Right lobe of liver (tissue), 4 donors: ENCODE measurements at regions not wholly inside any gene's neighbourhood (a gene's known extent, or its start where the extent isn't known, plus 50 kb on each side); places are given as distances from the start of the nearest gene placed in this dataset.

ENCODE experiments used
- POLR2A ChIP-seq: fragments of 450-650 bp; IDR thresholded peaks from one replicate; pipeline ENCODE4 v1.6.1; 2017; ENCODE audit warnings: antibody characterized with exemption, mild to moderate bottlenecking
- TF ChIP-seq, protein P1 (sequence below), 4 donors: fragments of 200-600 bp in 3 of 4; fragments of 450-650 bp in 1 of 4; IDR thresholded peaks; one replicate each; pipeline versions ENCODE4 v1.5.1 to v1.8.0; 2016 to 2022; ENCODE audit warnings: antibody characterized with exemption in 4 of 4, mild to moderate bottlenecking in 2 of 4
- donor health status: DM: no; HTN: no; CAD: no.
- donor health status: DM: no; HTN: no; CAD: no.
- donor health status: DM: no; HTN: yes; CAD: no.

DNA sequence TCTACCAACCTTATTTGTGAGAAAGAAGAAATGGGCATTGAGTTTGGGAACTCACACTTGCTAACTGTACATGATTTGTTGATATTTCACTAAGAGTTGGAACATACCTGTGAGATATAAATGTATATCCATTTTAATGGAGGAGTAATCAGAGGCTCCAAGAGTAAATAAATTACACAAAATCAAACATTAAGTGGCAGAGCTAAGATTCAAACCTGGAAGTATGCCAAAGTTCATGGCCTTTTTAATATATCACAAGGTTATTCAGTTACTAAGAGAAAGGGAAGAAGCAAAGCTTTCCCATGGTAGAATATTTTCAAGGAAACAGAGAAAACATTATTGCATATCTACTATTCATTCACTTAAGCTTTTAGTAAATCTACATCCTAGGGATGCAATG, 1641.1 kb downstream of the FAM181B start:
- TF ChIP-seq, protein P1, sequence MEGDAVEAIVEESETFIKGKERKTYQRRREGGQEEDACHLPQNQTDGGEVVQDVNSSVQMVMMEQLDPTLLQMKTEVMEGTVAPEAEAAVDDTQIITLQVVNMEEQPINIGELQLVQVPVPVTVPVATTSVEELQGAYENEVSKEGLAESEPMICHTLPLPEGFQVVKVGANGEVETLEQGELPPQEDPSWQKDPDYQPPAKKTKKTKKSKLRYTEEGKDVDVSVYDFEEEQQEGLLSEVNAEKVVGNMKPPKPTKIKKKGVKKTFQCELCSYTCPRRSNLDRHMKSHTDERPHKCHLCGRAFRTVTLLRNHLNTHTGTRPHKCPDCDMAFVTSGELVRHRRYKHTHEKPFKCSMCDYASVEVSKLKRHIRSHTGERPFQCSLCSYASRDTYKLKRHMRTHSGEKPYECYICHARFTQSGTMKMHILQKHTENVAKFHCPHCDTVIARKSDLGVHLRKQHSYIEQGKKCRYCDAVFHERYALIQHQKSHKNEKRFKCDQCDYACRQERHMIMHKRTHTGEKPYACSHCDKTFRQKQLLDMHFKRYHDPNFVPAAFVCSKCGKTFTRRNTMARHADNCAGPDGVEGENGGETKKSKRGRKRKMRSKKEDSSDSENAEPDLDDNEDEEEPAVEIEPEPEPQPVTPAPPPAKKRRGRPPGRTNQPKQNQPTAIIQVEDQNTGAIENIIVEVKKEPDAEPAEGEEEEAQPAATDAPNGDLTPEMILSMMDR (IDR thresholded peaks at IDR 0.05): no peak
- no peak for TF ChIP-seq POLR2A
